ENCODE measurements at regions not wholly inside any gene's neighbourhood (a gene's known extent, or its start where the extent isn't known, plus 50 kb on each side); places are given as distances from the start of the nearest gene placed in this dataset.
A peak's percentile ranks its signal among the peaks of the same experiment; 100 is the strongest.

DNA sequence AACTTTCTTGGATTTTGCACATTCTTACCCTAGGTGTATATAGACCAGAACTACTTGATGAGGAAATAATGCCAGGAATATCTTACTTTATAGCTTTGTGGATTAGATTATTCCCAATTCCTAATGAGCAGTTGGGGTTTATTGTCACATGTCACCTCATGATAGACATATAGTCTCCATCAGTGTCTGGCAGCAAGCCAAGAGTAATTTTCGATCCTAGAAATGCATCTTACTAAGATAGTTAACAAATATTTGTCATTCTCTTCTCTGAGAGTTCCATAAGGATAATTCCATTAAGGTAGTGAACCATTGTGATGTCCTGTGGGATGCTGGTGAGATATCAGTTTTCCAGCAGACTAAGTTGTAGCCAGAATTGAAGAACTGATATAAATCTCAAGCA is 1282.9 kb upstream of the B3GALT2 start:
- ATAC-seq = no peak
- TF ChIP-seq, protein P1, sequence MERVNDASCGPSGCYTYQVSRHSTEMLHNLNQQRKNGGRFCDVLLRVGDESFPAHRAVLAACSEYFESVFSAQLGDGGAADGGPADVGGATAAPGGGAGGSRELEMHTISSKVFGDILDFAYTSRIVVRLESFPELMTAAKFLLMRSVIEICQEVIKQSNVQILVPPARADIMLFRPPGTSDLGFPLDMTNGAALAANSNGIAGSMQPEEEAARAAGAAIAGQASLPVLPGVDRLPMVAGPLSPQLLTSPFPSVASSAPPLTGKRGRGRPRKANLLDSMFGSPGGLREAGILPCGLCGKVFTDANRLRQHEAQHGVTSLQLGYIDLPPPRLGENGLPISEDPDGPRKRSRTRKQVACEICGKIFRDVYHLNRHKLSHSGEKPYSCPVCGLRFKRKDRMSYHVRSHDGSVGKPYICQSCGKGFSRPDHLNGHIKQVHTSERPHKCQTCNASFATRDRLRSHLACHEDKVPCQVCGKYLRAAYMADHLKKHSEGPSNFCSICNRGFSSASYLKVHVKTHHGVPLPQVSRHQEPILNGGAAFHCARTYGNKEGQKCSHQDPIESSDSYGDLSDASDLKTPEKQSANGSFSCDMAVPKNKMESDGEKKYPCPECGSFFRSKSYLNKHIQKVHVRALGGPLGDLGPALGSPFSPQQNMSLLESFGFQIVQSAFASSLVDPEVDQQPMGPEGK (CRISPR knock-in tag; IDR thresholded peaks at IDR 0.05; ENCODE audit: borderline replicate concordance) = no peak
- TF ChIP-seq TSHZ2 (CRISPR knock-in tag; IDR thresholded peaks at IDR 0.05) = no peak
- no peak for TF ChIP-seq ZNF8 (CRISPR knock-in tag; IDR thresholded peaks at IDR 0.05)
- no peak for TF ChIP-seq ZNF565 (CRISPR knock-in tag; conservative IDR thresholded peaks at IDR 0.05; ENCODE audit: low read depth)
- TF ChIP-seq GLIS3 (CRISPR knock-in tag; IDR thresholded peaks at IDR 0.05) = no peak
- TF ChIP-seq, protein P2, sequence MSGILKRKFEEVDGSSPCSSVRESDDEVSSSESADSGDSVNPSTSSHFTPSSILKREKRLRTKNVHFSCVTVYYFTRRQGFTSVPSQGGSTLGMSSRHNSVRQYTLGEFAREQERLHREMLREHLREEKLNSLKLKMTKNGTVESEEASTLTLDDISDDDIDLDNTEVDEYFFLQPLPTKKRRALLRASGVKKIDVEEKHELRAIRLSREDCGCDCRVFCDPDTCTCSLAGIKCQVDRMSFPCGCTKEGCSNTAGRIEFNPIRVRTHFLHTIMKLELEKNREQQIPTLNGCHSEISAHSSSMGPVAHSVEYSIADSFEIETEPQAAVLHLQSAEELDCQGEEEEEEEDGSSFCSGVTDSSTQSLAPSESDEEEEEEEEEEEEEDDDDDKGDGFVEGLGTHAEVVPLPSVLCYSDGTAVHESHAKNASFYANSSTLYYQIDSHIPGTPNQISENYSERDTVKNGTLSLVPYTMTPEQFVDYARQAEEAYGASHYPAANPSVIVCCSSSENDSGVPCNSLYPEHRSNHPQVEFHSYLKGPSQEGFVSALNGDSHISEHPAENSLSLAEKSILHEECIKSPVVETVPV (CRISPR knock-in tag; IDR thresholded peaks at IDR 0.05) = no peak
- TF ChIP-seq ISL1 (CRISPR knock-in tag; IDR thresholded peaks at IDR 0.05) = no peak

DNA sequence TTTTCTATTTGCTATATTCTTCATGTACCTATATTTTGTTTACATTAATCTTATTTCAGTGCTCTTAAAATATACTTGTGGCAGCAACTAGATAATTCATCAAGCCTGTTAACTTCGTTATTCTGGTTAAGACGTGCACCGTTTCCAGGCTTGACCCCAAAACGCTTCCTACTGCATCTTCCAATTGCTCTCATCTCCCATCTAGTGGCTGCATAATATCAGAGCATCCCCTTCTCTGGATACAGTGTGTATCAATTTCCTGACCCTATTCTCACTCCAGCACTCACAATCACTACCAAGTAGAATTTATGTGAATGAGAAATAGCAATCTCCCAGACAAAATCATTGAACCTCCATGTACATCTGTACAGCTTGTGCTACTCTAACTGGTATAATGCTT is 1280.3 kb upstream of the B3GALT2 start:
- TF ChIP-seq PPARA (CRISPR knock-in tag; IDR thresholded peaks at IDR 0.05; ENCODE audit: borderline replicate concordance) (no peak), OSR1 (CRISPR knock-in tag; IDR thresholded peaks at IDR 0.05) (no peak), ZNF565 (CRISPR knock-in tag; conservative IDR thresholded peaks at IDR 0.05; ENCODE audit: low read depth) (no peak), TOX (CRISPR knock-in tag; IDR thresholded peaks at IDR 0.05; ENCODE audit: borderline replicate concordance) (no peak), ZFP3 (CRISPR knock-in tag; IDR thresholded peaks at IDR 0.05) (no peak), ARNTL (CRISPR knock-in tag; IDR thresholded peaks at IDR 0.05; ENCODE audit: borderline replicate concordance, low read depth) (no peak), SNAI2 (CRISPR knock-in tag; IDR thresholded peaks at IDR 0.05) (no peak)
- TF ChIP-seq, protein P1 (CRISPR knock-in tag; IDR thresholded peaks at IDR 0.05; ENCODE audit: borderline replicate concordance) = no peak

GRCh38 chr1:194447636-194448035 is 1261.2 kb upstream of the B3GALT2 start:
- ATAC-seq = peak; percentile 36; the same call in 2 of the 3 replicates
- TF ChIP-seq ZC3H10 (CRISPR knock-in tag; IDR thresholded peaks at IDR 0.05) (no peak), BACH2 (CRISPR knock-in tag; IDR thresholded peaks at IDR 0.05; ENCODE audit: borderline replicate concordance) (no peak), TOX (CRISPR knock-in tag; IDR thresholded peaks at IDR 0.05; ENCODE audit: borderline replicate concordance) (peak; percentile 66; the same call in 1 of the 2 replicates), ZNF8 (CRISPR knock-in tag; IDR thresholded peaks at IDR 0.05) (no peak)

More for the DNA sequence above, 1280.3 kb upstream of the B3GALT2 start:
- ATAC-seq = peak; percentile 88

DNA sequence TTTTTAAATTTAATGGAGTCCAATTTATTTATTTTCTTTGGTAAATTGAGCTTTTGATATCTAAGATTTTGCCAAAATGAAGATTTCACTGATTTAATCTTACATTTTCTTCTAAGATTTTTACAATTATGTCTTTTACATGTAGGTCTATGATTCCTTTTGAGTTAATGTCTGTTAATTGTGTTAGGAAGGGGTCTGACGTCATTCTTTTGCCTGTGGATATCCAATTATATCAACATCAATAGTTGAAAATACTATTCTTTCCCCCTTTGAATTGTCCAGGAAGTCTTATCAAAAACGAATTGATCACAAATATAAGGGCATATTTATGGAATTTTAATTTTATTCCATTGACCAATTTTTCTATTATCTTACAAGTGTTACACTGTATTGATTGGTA is 1258.8 kb upstream of the B3GALT2 start:
- no peak for ATAC-seq
- TF ChIP-seq CSDC2 (CRISPR knock-in tag; IDR thresholded peaks at IDR 0.05) (no peak), OSR1 (CRISPR knock-in tag; IDR thresholded peaks at IDR 0.05) (no peak), POU6F1 (CRISPR knock-in tag; IDR thresholded peaks at IDR 0.05; ENCODE audit: borderline replicate concordance, low read depth) (no peak), ZC3H10 (CRISPR knock-in tag; IDR thresholded peaks at IDR 0.05) (no peak), ARNTL (CRISPR knock-in tag; IDR thresholded peaks at IDR 0.05; ENCODE audit: borderline replicate concordance, low read depth) (no peak), RARB (CRISPR knock-in tag; IDR thresholded peaks at IDR 0.05) (no peak), CREB5 (CRISPR knock-in tag; IDR thresholded peaks at IDR 0.05; ENCODE audit: low read depth) (no peak), ESRRG (CRISPR knock-in tag; IDR thresholded peaks at IDR 0.05) (no peak), ZNF8 (CRISPR knock-in tag; IDR thresholded peaks at IDR 0.05) (no peak), GLIS3 (CRISPR knock-in tag; IDR thresholded peaks at IDR 0.05) (no peak), PPARA (CRISPR knock-in tag; IDR thresholded peaks at IDR 0.05; ENCODE audit: borderline replicate concordance) (no peak), ZFP3 (CRISPR knock-in tag; IDR thresholded peaks at IDR 0.05) (no peak), ZFP30 (CRISPR knock-in tag; IDR thresholded peaks at IDR 0.05) (no peak), SNAI2 (CRISPR knock-in tag; IDR thresholded peaks at IDR 0.05) (no peak), ZNF70 (CRISPR knock-in tag; IDR thresholded peaks at IDR 0.05) (no peak)
